GM04503 (cell line): ENCODE measurements at regions not wholly inside any gene's neighbourhood (a gene's known extent, or its start where the extent isn't known, plus 50 kb on each side); places are given as distances from the start of the nearest gene placed in this dataset.

Experiments
- DNase-seq: peaks from one replicate; pipeline ENCODE4 v3.0.0-alpha.2; 2012; ENCODE audit warnings: low read depth

DNA sequence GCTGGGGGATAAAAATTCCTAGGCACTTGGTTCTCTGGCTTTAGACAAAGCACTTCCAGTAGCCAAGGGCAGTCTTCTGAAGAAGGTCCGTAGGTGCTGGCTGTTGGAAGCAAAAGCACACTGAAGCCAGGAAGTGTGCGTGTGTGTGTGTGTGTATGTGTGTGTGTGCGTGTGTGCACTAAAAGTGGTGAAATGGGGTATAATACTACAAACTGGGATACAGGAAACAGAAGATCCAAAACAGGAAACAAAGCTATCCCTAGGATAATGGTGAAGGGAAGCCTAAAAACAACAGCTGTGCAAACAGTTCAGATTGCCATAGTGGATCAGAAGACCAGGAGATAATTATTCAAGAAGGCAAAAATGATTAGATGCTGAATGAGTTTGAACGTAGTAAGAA is 103.4 kb downstream of the IL20RB start:
- DNase-seq = no peak

DNA sequence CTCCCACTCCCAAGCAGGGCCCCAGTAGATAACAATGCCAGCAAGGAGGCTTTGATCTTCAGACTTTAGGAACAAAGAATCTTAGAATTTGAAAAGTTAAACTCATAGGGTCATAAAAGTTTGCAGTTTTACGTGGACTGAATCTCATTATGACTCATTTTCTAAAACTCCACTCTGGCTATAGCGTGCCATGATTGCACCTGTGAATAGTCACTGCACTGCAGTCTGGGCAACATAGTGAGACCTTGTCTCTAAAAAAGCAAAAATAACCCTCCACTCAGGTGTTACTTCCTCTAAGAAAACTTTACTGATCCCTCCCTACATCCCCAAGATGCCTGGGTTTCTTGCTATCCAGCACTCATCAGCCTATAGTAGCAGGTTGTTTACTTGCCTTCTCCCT is 104.5 kb downstream of the IL20RB start:
- no peak for DNase-seq

DNA sequence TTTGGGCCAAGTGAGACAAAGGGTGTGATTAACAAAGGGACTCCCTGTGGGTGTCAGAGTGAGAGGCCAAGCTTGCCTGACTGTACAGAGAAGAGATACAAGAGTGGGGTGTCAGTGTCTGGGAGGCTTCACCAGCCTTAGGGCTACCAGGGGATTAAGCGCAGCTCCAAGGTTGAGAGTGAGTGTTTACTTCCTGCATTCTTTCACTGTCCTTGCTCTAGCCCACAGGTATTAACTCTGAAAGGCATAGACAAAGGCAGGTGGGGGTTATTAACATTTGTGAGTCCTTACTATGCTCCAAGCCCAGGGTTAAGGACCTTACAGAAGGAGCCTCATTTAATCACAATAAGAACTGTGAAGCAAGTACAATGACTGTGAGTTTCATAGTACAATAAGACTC is 107.6 kb downstream of the IL20RB start:
- no peak for DNase-seq

DNA sequence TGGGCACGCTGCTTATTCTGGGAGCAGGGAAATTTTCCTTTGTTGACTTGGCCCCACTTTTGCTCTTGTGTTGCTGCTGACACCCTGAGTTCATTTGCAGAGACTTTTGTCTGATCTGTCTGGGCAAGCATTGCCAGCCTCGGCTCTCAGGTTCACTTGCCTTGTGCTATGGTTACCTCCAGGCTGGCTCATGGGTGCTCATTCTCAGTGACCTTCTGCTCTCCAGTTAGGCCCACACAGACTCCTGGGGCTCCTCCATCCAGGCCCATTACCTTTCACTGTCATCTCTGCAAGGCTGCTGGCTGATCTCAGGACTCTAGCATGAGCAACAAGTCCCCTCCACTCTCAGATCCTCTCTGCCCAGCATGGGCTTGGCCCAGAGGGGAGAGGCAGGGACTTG is 108.3 kb downstream of the IL20RB start:
- DNase-seq = no peak

GRCh38 chr3:137071104-137071503 is 113.3 kb downstream of the IL20RB start:
- no peak for DNase-seq

DNA sequence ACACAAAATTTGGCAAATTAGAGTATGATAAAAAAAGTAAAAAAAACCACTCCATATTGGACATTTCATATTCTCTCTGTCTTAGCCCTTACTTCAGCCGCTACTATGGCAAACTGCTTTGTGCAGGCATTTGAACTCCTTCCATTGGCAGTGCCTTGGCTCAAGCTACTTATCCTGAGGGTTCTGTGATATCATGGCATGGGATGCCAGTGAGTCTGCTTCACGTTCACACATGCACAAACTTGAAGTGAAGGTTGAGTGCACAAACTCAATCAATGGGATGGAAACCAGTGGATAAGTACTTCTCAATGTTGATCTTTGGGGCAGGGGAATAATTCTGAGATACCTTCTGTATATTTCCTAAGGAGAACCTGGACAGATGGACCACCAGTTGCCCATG is 117.2 kb downstream of the IL20RB start:
- DNase-seq = no peak

- DNase-seq = no peak
These were observed 120.3 kb downstream of the IL20RB start for GRCh38 chr3:137078040-137078439.

- DNase-seq = no peak
These were observed 121.8 kb downstream of the IL20RB start for GRCh38 chr3:137079571-137079970.

- no peak for DNase-seq
These were observed 123.9 kb downstream of the IL20RB start for GRCh38 chr3:137081711-137082110.

GRCh38 chr3:137082763-137083162 is 125.0 kb downstream of the IL20RB start:
- DNase-seq = no peak

DNA sequence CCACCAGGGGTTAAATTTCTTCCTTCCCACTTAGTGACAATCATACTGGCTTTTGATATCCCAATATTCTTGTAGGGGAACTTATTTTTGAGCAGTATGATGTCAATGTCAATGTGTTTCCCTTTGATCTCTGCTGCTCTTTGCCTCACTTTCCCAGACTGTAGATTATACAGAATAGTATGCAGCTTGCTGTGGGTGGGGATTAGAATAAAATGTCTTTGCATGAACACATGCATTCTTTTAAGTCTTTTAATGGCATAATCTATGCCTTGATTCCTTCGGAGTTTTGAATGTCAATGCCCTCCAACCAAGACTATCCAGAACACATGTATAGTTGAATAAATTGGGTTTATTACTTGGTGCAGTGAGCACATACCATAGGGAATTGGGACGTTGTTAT is 125.5 kb downstream of the IL20RB start:
- no peak for DNase-seq

GRCh38 chr3:137084586-137084985 is 126.8 kb downstream of the IL20RB start:
- DNase-seq = no peak

DNA sequence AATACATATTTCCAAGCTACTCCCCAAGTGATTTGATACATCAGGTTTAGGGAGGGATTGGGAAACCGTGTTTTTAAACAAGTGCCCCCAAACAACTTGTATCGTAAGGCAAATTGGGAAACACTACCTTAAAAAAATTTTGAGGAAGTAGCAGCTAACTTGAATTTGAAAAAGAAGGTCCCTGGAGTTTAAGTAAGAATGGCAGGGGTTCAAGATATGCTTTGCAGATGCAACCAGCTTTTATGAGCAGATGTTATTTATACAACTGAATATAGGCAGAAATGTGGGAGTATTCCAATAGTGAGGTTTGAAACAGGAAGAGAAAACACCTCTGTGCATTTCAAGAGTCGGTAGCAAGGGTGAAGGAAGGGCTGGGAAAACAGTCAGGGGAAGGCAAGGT is 139.6 kb downstream of the IL20RB start:
- DNase-seq = no peak

DNA sequence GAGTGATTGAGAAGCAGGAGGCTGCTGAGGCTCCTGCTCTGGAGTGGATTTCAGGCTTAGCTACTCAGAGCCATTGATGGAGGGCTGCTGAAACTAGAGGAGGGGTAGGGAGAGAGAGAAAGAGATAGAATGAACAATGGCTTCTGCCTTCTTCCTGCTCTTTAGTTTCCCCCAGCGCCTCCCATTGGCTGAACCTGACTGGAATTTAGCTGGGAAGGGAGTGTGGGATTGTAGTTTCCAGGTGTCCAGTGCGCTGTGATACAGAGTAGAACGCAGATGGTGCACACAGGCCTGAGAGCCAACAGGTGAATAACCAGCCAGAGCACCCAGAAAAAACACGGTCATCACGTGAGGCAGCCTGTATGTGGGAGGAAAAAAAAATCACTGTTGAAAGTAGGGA is 140.1 kb downstream of the IL20RB start:
- no peak for DNase-seq

DNA sequence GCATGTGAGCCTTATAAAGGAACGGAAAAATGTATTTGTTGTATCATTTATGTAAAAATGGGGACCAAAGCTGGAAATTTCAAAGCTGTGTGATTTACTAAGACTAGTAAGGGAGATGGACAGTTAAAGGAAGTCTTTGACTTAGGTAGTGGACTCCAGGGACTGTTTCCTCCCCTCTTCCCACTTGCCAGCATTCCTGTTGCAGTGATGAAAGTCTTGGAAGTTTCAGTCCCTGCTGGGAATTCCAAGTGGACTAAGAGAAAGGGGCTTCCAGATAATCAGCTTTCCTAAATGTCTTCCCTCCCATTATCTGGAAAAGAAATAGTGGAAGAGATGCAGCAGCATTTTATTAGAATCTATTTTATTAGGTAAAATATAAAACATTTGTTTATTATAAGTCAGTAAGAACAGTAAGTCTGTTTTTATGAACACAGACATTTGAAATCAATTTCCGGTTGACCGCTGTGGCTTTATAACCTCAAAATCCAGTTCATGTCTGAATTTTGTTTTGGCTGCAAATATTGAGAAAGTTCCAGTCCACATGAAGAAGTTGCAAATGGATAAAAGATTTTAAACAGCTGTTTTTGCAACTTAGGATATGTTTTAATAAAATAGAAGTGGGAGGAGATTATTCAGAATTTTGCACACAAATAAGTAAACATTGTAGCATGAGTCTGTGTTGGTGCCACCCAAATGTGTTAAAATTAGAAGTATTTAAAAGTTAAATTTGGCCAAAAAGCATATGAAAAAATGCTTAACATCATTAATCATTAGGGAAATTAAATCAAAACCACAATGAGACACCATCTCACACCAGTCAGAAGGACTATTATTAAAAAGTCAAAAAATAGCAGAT is 141.8 kb downstream of the IL20RB start:
- DNase-seq = no peak

- DNase-seq = no peak
These were observed 142.5 kb downstream of the IL20RB start for GRCh38 chr3:137100326-137100725.

DNA sequence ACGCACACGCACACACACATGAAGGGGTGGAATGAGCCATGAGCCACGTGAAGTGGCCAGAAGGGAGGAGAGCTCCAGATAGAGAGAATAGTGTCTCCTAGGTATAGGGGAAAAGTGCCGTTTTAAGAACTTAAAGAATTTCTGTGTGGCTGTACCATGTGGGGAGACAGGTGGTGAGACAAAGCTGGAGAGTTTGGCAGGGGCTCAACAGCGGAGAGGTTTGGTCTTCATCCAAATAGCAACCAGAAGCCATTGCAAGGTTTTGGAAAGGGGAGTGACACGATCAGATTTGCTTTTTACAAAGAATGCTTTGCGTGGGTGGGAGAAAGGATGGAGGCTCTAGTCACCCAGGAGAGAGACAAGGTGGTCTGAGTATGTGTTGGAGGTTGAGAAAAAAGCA is 146.0 kb downstream of the IL20RB start:
- DNase-seq = no peak

GRCh38 chr3:137105277-137105977 is 147.6 kb downstream of the IL20RB start:
- no peak for DNase-seq

GRCh38 chr3:137106612-137107240 is 148.9 kb downstream of the IL20RB start:
- no peak for DNase-seq

DNA sequence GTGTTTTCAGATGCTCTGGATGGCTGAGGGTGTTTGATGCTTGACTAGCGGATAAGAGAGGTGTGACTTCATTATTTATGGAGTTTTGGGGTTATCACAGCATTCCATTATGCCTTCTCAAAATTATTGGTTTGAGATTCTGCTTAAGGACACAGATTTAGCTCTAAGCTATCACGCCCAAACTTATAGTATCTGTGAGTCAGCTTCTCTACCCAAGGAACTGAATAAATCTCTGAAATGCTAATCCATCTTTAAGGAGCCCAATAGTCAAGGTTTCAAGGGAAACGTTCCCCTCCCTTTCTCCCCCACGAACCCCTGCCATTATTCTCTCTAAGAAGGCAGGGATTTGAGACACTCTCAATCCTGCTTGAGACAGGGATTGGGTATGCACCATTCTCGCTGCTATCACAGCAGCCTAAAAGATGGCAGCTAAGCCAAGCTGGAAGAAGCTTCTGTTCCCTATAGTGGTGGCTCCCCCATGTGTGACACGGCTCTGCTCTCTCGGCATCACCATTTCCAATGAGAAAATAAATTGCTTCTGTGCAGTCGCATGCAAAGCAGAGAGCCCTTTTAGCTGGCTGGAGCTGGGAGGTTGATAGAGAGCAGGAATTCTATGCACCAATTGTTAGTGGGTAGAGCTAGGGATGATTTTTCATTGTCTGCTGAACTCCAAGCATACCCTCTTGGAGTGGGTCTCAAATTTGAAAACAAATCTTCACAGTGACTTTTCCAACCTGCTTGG is 151.1 kb downstream of the IL20RB start:
- DNase-seq = no peak

DNA sequence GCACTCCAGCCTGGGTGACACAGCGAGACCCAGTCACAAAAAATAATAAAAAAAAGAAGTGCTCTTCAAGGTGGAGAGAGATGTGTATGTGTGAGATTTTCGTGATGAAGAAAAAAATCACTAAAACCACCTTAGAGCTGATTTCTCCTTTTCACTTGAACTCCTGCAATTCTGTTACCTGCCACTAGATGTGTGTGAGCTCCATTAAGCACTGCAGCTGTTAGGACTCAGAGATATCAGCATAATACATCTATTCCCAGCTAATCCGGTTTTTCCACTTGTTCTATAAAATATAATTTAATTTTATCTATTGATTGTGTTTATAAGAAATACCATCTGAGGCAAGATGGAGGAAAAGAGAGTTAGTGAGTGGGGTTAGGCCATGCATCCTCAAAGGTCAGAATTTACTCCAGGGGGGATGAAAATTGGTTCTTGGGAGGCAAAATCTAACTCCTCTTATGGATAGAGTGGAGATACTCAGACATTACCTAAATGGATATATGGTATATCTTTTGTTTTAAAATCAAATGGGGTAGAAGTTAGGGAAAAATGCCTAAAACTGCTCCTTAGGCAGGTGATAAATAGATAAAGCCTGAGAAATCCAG is 152.7 kb downstream of the IL20RB start:
- no peak for DNase-seq

DNA sequence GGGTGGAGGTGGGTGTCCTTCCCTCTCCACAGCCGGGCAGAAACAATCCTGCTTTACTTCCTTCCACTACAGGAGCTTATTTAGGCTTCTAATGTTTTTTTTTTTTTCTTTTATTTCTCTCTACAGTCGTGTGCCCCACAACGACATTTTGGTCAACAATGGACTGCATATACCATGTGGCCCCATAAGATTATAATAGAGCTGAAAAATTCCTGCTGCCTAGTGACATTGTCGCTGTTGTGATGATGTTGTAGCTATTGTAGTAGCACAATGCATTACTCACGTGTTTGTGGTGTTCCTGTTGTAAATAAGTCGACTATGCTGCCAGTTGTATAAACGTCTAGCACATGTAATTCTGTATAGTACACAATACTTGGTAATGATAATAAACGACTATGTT is 153.7 kb downstream of the IL20RB start:
- no peak for DNase-seq
